GM12891 (cell line): ENCODE measurements at regions not wholly inside any gene's neighbourhood (a gene's known extent, or its start where the extent isn't known, plus 50 kb on each side); places are given as distances from the start of the nearest gene placed in this dataset.
"Not testable (repeated sequence)": the region's sequence is repeated elsewhere in the genome, so short reads cannot be mapped to it uniquely, and the experiment has no call there.

Source experiments
- DNase-seq: peaks from one replicate; pipeline ENCODE4 v3.0.0; 2011; ENCODE audit warnings: low spot score; ENCODE audit not compliant: insufficient read length
- FAIRE-seq: peaks from 2 replicates; lab custom pipeline; 2011; peaks lifted over from hg19 to GRCh38; lab: Jason Lieb, UNC
- PAX5 ChIP-seq: IDR thresholded peaks from 2 replicates; pipeline ENCODE4 v1.6.1; 2011; ENCODE audit warnings: low read length, moderate library complexity, mild to moderate bottlenecking; ENCODE audit not compliant: insufficient read depth, severe bottlenecking
- POLR2A ChIP-seq: IDR thresholded peaks from 2 replicates; pipeline ENCODE4 v1.6.1; 2011; ENCODE audit warnings: low read depth, low read length, control low read depth
- POLR2AphosphoS5 ChIP-seq: IDR thresholded peaks from 2 replicates; pipeline ENCODE4 v1.6.1; 2011; ENCODE audit warnings: low read depth, low read length, control low read depth
- POU2F2 ChIP-seq: IDR thresholded peaks from 2 replicates; pipeline ENCODE4 v1.6.1; 2011; ENCODE audit warnings: low read depth, mild to moderate bottlenecking, control low read depth, low read length, moderate library complexity
- SPI1 ChIP-seq: IDR thresholded peaks from 2 replicates; pipeline ENCODE4 v1.6.1; 2011; ENCODE audit warnings: low read depth, low read length, control low read depth
- TAF1 ChIP-seq: IDR thresholded peaks from 2 replicates; pipeline ENCODE4 v1.6.1; 2011; ENCODE audit warnings: low read depth, low read length, control low read depth

DNA sequence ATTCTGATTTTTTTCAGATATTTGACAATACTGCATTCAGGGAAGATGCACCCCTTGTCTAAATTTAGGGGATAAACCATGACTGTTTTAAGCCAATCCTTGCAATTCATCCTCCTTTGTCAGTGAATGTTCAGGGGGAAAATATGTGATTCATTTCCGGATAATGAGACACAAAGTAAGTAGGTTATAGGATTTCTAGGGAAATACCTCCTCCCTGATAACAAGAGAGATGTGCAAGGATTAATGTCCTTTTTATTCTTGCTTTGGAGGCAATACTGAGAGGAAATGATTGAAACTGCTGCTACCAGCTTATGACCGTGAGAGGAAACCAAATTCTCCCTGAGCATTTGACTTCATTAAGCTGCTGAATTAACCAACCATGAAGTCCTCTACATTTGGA is 161.3 kb upstream of the EYA4 start:
- TF ChIP-seq POU2F2: no peak
- TF ChIP-seq POLR2AphosphoS5: no peak
- TF ChIP-seq POLR2A: no peak
- TF ChIP-seq TAF1: no peak
- TF ChIP-seq SPI1: no peak
- no peak for TF ChIP-seq PAX5
- DNase-seq (no peak), FAIRE-seq (no peak)

DNA sequence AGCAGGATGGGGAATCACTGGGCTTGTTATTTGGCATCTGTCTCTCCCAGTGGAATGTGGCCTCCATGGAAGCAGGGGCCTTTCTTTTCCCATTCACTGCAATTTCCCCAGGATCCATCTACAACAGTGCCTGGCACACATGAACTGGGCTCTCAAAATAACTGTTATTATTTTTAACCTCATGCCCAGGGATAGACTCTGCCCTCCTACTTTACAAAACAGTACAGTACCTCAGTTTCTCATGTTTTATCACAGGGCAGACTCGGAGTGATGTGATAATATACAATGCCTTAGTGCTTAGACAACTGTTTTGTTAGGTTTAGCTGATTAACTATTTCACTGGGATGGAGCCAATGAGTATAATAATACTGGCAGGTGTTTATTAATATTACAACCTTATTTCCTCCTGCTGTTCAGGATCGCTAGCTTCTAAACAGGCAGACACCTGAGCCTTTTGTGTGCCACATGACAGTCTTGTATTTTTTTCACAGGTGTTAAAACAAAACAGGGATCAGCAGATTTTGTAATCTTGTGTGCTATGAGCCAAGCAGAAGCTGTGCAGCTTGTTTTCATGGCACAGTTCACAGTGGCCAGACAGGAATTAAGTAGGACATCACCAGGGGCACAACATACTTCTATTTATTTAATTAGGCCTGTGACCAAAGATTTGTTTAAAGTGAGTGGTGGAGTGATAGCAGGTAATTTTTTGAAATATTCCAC is 157.7 kb upstream of the EYA4 start:
- no peak for TF ChIP-seq SPI1
- TF ChIP-seq POLR2AphosphoS5: no peak
- no peak for TF ChIP-seq TAF1
- no peak for TF ChIP-seq POU2F2
- no peak for TF ChIP-seq PAX5
- TF ChIP-seq POLR2A: no peak
- no peak for DNase-seq
- FAIRE-seq: no peak

GRCh38 chr6:133085471-133085870 is 155.7 kb upstream of the EYA4 start:
- no peak for TF ChIP-seq SPI1
- TF ChIP-seq POU2F2: no peak
- TF ChIP-seq PAX5: no peak
- no peak for TF ChIP-seq POLR2AphosphoS5
- no peak for TF ChIP-seq TAF1
- TF ChIP-seq POLR2A: no peak
- no peak for FAIRE-seq

GRCh38 chr6:133085896-133086295 is 155.3 kb upstream of the EYA4 start:
- FAIRE-seq (no peak), DNase-seq (no peak)
- TF ChIP-seq TAF1 (no peak), POLR2A (no peak), POLR2AphosphoS5 (no peak), PAX5 (no peak), POU2F2 (no peak), SPI1 (no peak)

More at GRCh38 chr6:133085471-133085870, 155.7 kb upstream of the EYA4 start:
- DNase-seq: no peak

DNA sequence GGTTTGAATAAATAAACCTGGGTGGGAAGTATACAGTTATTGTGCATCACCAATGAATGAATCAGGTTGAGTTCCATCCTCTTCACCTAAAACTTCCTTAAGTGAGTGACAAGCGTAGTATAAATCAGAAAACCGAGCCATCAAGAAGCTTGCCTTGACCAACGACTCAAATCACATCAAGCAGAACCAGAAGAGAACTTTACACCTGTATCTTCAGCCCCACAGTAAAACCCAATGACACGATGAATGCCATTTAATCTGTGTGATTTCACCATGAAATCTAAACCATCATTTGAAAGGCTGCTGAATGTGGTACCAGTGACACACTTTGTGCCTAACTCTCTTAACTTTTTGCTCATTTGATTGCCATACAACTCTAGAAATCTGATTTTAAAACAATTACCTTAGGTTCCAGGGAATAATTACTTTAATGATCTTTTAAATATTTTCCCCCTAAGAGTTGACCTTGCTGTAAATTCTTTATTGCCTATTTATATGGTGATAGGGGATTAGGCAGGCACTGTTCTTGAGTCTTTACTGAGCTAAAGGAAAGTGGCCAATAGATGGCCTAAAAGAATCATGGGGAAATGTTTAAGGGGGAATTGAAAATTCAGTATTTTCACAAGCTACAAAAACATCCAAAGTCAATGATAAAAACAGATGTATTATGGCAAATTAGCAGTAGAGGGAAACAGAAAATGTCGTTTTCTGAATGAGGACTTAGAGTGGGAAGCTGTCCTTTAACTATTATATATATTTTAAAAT is 152.0 kb upstream of the EYA4 start:
- FAIRE-seq (no peak), DNase-seq (no peak)

GRCh38 chr6:133092199-133092598 is 149.0 kb upstream of the EYA4 start:
- DNase-seq: no peak
- FAIRE-seq: no peak
- TF ChIP-seq POU2F2 (no peak), SPI1 (no peak), PAX5 (no peak), POLR2A (no peak), POLR2AphosphoS5 (no peak), TAF1 (no peak)

More for the DNA sequence above, 152.0 kb upstream of the EYA4 start:
- TF ChIP-seq SPI1 (no peak), POLR2AphosphoS5 (no peak), POLR2A (no peak), PAX5 (no peak), TAF1 (no peak), POU2F2 (no peak)

- no peak for DNase-seq
- TF ChIP-seq SPI1: no peak
- no peak for TF ChIP-seq PAX5
- no peak for TF ChIP-seq TAF1
- no peak for TF ChIP-seq POLR2A
- TF ChIP-seq POLR2AphosphoS5: no peak
- TF ChIP-seq POU2F2: no peak
- FAIRE-seq: no peak
These were observed 148.4 kb upstream of the EYA4 start for GRCh38 chr6:133092771-133093170.

- DNase-seq, FAIRE-seq: not testable (repeated sequence)
These were observed 147.9 kb upstream of the EYA4 start for GRCh38 chr6:133093211-133093610.

DNA sequence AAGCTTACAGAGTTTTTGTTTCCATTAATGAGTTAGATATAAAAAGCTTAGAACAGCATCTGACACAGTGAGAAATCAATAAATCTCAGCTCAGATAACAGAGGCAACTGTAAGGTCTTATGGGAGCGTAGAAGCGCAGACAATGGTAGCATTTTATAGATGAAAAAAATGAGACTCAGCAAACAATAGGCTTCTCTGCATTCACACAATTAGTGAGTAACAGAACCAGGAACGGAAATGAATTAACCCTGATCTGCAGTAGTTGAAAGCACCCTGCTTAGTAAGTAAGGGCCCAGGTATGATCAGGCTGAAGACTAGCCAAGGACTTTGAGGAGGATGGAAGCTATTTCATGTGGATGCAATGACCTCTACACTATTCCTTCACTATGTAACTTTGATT is 147.2 kb upstream of the EYA4 start:
- no peak for FAIRE-seq
- no peak for DNase-seq
- TF ChIP-seq SPI1: no peak
- TF ChIP-seq TAF1: no peak
- TF ChIP-seq POLR2AphosphoS5: no peak
- no peak for TF ChIP-seq POU2F2
- no peak for TF ChIP-seq POLR2A
- no peak for TF ChIP-seq PAX5

DNA sequence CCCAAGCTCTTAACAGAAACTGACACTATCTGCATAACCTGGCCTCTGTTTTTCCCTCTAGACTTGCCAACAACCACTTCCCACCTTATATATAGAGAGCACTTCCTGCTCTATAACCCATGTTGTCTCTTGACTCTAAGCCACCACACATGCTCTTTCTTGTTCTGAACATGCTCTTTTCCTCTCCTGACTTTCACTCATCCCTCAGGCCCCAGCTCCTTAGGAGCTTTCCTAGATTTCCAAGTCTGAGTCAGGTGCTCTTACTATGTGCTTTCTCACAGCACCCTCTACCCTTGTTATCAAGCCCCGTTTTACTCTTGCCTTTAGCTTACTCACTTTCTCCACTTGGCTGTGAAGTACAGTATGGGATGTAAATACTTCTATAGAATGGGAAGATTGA is 143.9 kb upstream of the EYA4 start:
- no peak for FAIRE-seq
- no peak for DNase-seq

More for the DNA sequence above, 143.9 kb upstream of the EYA4 start:
- TF ChIP-seq SPI1 (no peak), PAX5 (no peak), POLR2A (no peak), POLR2AphosphoS5 (no peak), TAF1 (no peak), POU2F2 (no peak)
